GM21528 (cell line): ENCODE measurements at regions not wholly inside any gene's neighbourhood (a gene's known extent, or its start where the extent isn't known, plus 50 kb on each side); places are given as distances from the start of the nearest gene placed in this dataset.
"Not testable (repeated sequence)": the region's sequence is repeated elsewhere in the genome, so short reads cannot be mapped to it uniquely, and the experiment has no call there.

Experiments used
- ATAC-seq: cut with Tn5 transposase; IDR thresholded peaks from one replicate; pipeline ENCODE4 v1.9.1; 2021; ENCODE audit warnings: mild to moderate bottlenecking, moderate library complexity; ENCODE audit not compliant: unreplicated experiment, low FRiP score

DNA sequence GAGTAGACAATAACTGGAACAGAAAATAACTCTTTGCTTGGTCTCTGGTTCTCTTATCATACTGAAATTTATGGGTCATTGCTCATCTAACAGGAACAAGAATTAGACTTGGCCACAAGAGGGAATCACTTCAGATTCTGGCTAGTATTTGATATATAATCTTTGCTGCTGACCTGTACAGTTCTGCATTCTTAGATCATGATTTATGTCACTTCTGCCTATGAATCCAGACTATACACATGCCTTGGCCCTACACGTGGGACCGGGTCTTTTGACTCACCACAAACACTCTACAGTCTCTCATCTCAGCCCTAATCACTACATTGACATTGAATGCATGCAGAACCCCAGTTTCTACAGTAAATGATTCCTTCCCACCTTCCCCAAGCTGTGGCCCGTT is 162.5 kb upstream of the SOX2 start:
- ATAC-seq, result no peak

DNA sequence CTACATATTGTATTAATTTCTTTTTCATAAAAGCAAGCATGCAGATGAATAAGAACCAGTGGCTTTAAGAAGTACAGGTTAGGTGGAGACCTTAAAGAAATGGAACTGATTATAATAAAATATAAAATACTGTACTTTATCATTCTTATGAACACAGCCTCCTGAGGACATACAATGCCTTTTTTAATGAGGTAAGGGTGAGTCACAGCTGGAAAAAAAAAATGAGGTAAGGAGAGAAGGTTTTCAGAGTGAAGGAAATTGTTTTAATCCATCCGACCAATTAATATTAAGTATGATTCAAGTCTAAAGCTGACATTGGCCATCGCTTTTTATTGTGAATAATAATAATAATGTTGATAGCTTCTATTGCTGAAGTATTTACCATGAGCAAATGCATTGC is 170.3 kb upstream of the SOX2 start:
- ATAC-seq, result no peak

DNA sequence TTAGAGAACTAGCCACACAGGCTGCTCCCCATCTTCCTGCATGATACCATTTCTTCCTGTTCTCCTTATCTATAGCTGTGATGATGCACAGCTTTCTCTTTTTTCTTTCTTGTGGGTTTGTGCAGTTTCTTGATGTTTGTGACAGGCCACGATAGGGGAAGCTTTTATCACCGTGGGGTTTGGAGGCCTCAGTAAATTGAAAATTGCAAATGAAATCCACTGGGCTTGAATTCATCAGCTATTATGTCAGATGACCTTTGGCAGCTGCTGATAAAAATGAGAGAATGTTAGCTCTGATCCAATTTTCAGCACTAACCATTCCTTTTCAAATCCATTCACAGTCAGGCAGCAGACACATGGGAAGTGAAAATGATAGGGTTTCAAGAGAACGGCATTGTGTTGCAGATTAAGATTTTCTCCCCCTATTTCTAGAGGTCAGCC is 176.9 kb upstream of the SOX2 start:
- no peak for ATAC-seq

DNA sequence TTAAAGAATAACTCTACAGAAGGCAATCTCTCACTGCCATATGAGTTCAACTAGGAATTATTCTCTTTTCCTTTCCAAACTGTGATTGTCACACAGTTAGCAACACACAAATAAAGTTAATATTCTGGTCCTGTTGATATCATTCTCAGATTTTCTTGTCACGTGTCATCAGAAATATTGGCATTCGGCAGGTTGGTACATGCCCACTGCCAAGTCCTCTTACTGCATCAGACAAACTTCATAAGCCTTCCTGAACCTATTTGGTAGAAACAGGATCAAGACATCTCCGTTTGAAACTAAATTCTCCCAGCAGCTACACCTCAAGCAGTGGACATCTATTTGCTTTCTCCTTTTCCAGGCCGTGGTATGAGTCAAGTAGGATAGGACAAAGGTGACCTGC is 177.9 kb upstream of the SOX2 start:
- ATAC-seq, result no peak

DNA sequence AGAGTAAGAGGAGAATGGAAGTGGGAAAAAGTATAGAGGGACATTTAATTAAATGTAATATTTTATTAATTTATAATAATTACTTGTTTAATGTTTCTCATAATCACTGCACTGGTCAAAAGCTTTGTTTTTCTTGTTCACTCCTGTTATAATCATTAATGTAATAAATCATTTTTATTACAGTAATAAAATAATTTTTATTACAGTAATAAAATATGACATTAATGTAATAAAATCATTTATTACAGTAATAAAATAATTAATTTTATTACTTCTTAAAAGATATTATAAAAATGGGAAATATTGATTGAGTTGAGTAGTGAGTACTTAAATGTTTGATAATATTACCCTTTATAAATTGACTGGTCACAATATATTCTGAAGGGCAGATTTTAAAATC is 181.1 kb upstream of the SOX2 start:
- ATAC-seq, result no peak

DNA sequence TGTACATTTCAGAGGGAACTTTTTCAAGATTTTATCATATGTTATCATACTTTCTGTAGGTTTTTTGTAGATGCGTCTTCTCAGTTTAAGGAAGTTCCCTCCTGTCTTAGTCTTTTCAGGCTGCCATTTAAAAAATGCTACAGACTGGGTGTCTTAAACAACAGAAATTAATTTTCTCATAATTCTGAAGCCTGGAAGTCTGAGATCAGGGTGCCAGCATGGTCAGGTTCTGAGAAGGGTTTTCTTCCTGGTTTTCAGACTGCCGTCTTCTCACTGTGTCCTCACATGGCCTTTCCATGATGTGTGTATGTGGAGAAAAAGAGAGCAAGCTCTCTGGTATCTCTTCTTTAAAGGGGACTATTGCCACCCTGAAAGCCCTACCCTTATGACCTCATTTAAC is 189.9 kb upstream of the SOX2 start:
- no peak for ATAC-seq

DNA sequence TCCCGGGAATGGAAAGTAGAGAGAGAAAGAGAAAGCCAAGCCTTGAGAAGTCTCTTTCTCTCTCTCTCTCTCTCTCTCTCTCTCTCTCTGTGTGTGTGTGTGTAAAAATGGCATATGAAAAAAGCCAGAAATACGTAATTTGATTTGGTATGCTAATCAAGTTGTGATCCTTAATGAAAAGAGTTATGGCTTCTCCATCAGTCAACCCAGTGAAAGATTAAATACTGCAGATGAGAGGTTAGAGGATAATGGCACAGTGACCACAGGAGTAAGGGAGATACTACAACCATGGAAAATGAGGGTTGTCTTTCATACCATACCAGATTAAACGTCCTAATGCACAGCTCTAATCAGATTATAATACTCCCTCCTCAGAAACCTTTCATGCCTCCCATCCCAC is 193.5 kb upstream of the SOX2 start:
- ATAC-seq, result no peak

DNA sequence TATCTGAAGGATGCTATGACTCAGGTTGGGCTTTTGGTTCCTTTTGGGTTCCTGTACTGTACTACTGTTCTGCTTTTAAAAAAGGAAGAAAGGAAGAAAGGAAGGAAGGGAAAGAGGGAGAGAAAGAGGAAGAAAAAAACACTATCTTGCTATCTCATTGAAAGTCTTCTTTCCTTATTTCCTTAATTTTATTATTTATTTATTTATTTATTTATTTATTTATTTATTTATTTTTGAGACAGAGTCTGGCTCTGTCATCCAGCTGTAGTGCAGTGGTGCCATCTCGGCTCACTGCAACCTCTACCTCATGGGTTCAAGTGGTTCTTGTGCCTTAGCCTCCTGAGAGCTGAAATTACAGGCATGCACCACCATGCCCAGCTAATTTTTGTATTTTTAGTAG is 198.9 kb upstream of the SOX2 start:
- no peak for ATAC-seq

DNA sequence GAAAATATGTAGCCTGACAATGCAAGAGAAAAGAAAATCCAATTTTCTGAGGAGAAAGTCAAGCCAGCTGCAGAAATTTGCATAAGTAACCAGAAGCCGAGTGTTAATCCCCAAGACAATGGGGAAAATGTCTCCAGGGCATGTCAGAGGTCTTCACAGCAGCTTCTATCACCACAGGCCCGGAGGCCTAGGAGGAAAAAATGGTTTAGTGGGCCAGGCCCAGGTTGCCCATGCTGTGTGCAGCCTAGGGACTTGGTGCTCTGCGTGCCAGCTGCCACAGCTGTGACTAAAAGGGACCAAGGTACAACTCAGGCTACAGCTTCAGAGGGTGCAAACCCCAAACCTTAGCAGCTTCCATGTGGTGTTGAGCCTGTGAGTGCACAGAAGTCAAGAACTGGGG is 201.2 kb upstream of the SOX2 start:
- no peak for ATAC-seq

DNA sequence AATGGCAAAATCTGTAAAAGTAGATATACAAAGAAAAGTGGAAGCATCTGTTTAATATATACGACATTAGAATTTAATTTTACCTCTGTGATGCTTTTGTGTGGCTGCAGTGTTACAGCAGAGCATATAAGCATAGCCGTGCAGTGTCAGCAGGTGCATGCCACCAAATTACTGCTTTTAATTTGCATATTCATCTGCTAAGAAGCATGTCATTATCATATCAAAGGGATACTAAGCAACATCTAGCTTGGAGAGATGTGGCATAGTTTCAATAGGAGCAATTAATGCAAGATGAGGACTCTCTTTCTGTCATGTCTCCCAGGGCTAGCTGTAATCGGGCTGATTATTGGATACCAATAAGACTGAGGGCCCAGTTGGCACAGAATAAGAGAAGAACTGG is 214.4 kb upstream of the SOX2 start:
- no peak for ATAC-seq

DNA sequence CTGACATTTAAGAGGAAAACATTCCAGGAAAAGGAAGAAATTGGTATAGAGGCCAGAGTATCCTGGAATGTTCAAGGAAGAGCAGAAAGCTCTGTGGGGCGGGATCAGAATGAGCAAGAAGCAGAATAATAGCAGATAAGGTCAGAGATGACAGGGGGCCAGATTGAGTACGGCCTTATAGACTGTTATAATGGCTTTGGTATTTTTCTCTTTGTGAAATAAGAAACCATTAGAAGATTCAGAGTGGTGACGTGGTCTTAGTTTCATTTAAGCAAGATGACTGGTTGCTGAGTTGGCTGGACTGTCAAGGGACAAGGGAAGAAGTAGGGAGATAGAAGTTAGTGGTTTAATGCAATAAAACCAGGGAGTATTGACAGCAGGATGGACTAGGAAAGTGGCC is 218.3 kb upstream of the SOX2 start:
- ATAC-seq, result no peak

DNA sequence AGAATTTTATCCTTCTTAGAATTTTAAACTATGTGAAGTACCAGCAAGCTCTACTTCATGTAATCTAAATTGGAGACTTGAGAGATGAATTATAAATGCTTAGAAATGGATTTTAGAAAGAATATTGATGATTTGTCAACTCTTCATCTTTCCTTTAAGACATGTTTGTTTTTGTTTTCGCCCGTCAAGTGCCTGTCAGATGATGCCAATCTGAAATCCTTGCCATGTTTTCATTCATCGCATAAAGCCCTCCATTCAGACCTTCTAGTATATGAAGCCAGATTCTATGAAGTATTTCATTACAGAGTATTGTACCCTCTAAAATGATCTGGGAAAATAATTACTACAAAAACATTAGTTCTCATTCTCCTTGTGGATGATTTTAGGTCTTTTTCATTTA is 223.2 kb upstream of the SOX2 start:
- no peak for ATAC-seq

DNA sequence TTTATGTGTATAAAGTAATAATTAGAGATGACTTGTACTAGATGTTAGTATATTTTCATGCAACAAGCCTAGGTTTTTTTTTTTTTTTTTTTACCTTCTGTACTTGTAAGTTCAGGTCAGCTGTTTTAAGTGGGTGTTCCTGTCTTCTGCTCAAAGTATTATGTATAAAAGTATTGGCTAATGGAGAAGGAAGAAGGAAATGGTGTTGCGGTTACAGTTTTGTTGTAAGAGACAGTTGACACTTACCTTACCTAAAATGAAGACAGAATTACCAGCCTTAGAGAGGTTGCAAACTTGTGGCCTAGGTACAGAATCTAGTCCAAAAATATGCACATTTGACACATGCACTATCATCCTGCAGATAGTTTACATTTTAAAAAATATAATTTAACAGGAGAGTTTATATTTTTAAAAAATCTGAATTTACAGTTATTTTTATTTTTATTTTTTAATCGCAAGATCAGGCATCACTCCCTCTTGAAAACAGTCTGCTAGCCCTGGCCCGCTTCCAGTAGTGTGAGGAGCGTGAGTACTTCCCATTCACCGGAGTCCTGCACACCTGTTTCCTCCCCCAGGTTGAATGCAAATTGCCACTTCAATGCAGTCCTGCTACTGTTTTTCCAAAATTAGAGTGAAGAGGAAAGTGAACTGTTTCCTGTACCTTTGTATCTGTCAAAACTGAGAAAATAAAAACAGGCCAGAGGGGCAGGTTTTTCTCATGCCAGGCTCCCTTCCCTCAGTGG is 224.3 kb upstream of the SOX2 start:
- ATAC-seq, result no peak

DNA sequence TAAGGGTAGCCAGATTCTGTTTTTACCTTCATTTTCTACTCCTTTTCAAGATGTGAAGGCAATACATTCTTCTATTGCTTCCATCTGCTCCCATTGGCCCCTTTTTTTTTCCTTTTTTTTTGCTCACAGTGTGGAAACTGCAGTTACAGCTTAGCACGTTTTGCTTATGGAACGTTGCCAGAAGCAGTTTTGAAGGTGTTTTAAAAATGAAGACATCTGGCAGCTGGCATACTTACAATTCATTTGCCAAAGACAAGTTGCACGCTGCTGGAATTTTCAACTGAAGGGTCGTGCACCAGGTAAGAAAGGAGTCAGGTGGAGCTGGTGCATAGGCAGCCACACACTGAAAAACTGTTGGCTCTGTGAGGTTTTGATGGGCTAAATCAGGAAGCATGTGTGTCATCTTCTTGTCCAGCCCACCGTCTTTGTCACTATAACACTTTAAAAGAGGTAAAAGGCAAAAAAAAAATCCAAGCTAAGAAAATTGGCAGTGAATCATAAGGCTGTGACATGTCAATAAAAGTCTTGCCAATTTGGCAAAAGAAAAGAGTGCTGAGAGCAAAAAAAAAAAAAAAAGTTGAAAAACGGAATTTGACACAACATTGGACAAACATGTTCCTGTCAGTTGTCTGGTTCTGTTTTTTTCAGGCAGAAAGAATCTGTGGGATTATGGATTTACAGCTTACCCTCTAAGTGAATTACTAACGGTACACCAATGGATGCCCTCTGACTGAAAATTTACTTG is 225.4 kb upstream of the SOX2 start:
- ATAC-seq, result no peak

DNA sequence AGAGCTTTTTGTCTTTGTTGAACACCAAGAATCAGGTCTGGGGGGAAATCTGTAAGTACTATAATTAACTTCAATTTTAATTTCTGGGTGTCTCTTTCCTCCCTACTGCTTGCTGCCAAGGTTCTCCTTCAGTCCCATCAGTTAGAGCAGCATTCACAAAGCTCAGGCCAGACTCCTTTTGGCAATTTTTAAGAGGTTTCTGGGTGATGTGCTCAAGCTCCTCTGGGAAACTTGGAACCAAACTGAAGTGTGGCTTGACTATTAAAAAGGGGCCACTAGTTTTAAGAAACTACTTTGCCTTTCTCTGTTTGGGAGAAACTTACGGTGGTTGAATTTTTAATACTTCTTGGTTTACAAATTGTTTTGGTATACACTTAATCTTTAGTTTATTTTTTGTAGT is 227.7 kb upstream of the SOX2 start:
- ATAC-seq, result no peak

DNA sequence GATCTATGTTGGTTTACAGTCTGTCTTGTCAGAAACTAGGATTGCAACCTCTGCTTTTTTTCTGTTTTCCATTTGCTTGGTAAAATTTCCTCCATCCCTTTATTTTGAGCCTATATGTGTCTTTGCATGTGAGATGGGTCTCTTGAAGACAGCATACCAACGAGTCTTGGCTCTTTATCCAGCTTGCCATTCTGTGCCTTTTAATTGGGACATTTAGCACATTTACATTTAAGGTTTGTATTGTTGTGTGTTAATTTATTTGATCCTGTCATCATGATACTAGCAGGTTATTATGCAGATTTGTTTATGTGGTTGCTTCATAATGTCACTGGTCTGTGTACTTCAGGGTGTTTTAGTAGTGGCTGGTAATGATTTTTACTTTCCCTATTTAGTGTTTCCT is 236.6 kb upstream of the SOX2 start:
- not testable (repeated sequence) for ATAC-seq

DNA sequence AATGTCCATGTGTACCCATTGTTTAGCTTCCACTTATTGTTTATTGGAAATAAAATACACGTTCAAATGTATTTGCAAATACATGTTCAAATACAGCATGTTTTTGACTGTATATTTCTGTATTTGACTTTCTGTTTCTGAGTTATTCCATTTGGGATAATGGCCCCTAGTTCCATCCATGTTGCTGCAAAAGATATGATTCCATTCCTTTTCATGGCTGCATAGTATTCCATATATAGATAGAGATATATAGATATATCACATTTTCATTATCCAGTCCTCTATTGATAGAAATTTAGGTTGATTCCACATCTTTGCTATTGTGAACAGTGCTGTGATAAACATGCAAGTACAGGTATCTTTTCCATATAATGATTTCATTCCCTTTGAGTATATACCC is 241.4 kb upstream of the SOX2 start:
- no peak for ATAC-seq

DNA sequence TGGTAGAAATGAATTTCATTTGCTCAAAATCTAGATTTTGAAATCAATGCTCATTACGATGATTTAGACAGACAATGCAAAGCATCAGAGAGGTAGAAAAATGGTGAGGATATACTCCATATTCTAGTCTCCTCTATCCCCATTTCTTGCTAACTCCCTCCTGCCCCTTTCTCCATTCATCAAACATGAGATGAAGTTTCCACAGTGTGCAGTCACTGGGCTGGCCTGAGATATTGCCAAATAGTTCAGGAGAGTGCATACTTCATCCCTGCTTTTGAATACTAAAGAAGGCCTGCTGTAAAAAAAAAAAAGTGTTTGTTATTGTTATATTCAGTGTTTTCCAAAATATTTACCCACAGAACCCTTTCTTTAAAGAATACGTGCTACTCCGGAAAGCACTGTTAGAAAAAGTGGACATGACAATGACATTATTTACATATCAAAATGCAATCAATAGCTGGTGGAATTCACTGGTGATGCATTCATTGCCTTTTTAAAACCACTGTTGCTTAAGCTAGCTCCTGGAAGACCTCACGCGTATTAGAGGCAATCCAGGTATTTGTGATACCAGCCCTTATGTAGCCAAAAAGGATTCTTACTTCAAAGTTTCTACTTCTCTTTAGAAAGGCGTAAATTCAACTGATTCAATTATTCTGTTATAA is 247.6 kb upstream of the SOX2 start:
- ATAC-seq, result no peak

DNA sequence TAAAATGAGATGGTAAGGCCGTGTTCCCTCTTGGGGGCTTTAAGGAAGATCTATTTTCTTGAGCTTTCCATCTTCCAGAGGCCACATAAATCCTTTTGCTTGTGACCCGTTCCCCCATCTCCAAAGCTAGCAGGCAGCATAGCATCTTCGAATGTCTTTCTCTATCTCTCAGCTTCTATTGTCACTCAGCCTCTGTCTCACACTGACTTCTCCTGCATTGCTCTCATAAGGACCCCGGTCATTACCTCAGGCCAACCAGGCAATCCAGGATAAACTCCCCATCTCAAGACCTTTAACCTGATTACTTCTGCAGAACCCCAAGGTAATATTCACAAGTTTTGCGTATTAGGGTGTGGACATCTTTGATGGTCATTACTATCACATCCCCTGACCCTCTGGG is 250.3 kb upstream of the SOX2 start:
- no peak for ATAC-seq

DNA sequence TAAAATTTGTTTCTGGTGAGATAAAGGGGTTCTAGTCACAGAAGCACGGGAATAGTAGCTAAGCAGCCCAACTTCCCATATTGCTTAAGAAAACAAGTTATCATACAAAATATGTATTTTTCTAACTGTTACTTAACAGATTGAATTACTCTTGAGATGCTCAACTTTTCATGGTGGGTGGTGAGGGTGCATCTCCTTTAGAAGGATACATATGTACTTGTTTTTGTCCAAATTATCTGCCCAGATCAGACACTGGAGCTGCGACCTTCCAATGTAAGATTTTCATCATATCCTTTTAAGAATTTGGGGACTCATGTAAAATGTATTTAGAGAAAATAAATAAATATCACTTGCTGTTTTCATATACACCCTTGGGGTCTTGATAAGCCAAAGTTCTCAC is 252.2 kb upstream of the SOX2 start:
- ATAC-seq, result no peak

DNA sequence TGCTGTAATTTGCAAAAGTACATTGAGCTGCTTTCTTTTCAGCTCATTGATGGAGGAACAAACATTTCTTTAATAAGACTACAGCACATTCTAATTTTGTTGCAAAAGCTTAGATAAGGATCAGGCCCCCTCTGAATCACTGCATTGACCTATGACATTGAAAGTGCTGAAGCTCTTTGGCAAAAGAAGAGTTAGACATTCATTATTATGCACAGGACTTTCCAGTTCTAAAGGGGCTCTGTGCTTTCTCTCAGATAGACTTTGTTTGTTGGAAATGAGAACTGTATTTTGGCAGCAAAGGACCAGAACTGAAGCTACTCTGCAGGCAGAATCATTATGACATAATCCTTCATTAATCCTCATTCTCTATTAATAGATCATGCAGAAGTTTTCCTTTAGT is 252.9 kb upstream of the SOX2 start:
- no peak for ATAC-seq

DNA sequence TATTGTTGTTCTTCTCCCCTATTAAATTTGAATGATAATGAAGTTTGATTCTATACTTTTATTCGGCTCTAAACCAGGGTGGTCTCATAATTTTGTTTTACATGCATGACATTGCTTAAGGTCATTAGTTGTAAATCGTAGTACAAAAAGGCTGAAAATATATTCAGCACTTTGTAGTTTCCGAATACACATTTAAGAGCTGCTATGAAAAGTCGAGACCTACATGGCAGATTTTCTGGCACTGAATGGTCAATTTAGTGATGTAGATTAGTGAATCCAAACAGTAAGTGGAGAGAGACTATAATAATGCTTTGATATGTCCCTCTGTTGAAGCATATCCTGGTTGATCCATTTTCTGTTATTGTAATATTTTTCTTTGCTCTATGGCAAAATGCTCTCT is 254.0 kb upstream of the SOX2 start:
- ATAC-seq, result no peak
